KBM-7 (cell line): ENCODE measurements at regions not wholly inside any gene's neighbourhood (a gene's known extent, or its start where the extent isn't known, plus 50 kb on each side); places are given as distances from the start of the nearest gene placed in this dataset.
"Not testable (repeated sequence)": the region's sequence is repeated elsewhere in the genome, so short reads cannot be mapped to it uniquely, and the experiment has no call there.

ENCODE experiments used
- DNase-seq: peaks from one replicate; pipeline ENCODE4 v3.0.0-alpha.2; 2015
- in situ Hi-C: fragments of 300-500 bp; cut with MboI; formaldehyde crosslinking; loops from 2 replicates; pipeline ENCODE4 v1.14.3; 2020; ENCODE audit warnings: low sequenced_read_pairs, low pct_unique_long_range_greater_than_20kb, mixed read lengths

- in situ Hi-C loops: no loop called here
- DNase-seq: no peak
Observed at GRCh38 chrX:127782904-127783303, 269.3 kb downstream of the ACTRT1 start.

- in situ Hi-C loops: no loop called here
- DNase-seq: no peak
Observed at GRCh38 chrX:127764674-127765073, 287.5 kb downstream of the ACTRT1 start.

- in situ Hi-C loops: no loop called here
- DNase-seq: no peak
Observed at GRCh38 chrX:127762663-127763062, 289.5 kb downstream of the ACTRT1 start.

- DNase-seq: no peak
- in situ Hi-C loops: no loop called here
Observed at GRCh38 chrX:127732709-127733108, 319.5 kb downstream of the ACTRT1 start.

DNA sequence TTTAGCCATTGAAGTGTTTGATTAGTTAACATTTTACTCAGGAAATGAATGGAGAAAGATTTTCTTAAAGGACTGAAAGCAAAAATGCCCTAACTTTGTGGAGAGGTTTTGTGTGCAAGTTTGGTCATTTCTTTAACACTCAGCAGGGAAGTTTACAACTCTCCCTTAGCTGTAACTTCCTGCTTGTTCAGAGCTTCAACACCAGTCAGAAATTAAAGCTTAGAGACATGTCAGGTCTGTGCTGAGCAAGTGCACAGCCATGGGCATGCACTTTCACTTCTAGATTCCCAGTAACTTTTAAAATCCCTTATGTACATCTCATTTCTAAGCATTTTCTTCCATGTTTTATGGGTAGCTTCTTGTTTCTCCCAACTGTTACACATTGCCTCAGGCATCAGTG, 326.0 kb downstream of the ACTRT1 start:
- DNase-seq: no peak
- in situ Hi-C loops: no loop called here

GRCh38 chrX:127708155-127708554, 344.0 kb downstream of the ACTRT1 start:
- in situ Hi-C loops: no loop called here
- DNase-seq: no peak

DNA sequence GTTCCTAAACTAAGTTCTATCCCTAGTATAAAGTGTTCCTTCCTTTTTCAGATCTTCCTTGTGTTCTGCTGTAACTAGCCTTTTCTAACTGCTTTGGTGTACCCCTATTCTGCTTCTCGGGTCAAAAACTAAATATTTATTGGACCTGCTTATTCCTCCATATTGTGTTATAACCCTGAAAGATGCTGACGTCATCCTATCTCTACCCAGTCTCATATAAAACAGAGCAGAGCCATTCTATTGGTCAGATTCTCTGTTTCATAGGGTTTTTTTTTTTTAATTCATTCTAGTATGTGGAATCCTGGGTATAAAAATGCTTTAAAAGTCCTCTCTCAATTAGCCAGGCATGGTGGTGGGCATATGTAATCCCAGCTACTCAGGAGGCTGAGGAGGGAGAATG, 349.7 kb downstream of the ACTRT1 start:
- in situ Hi-C loops: no loop called here
- DNase-seq: no peak

GRCh38 chrX:127662942-127663341, 389.3 kb downstream of the ACTRT1 start:
- DNase-seq, in situ Hi-C loops: not testable (repeated sequence)

GRCh38 chrX:127649011-127649410, 403.2 kb downstream of the ACTRT1 start:
- in situ Hi-C loops: no loop called here
- no peak for DNase-seq

GRCh38 chrX:127621780-127622179, 430.4 kb downstream of the ACTRT1 start:
- no peak for DNase-seq
- in situ Hi-C loops: no loop called here

DNA sequence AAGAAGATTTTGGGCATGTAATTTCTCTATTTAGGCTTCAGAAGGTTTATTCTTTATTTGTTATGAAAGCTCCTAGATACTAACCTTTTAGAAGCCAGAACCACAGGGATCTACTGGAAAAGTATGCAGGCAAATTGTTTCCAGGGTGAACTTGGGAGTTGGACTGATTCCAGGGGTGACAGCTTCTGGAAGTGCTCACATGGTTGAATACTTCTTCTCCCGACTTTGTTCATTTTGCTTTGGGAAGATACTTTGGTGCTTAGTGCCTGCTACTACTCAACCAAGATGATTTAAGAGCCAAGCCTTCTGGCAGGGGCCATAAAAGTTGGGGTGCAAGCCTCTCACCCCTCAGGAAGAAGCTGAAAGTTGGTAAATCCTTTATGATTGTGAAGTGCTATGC, 445.6 kb downstream of the ACTRT1 start:
- in situ Hi-C loops: no loop called here
- DNase-seq: no peak

- DNase-seq: no peak
- in situ Hi-C loops: no loop called here
Observed at GRCh38 chrX:127596882-127597281, 455.3 kb downstream of the ACTRT1 start.

- no peak for DNase-seq
- in situ Hi-C loops: no loop called here
Observed at GRCh38 chrX:127578395-127578794, 473.8 kb downstream of the ACTRT1 start.

GRCh38 chrX:127577884-127578283, 474.3 kb downstream of the ACTRT1 start:
- in situ Hi-C loops: no loop called here
- DNase-seq: no peak

DNA sequence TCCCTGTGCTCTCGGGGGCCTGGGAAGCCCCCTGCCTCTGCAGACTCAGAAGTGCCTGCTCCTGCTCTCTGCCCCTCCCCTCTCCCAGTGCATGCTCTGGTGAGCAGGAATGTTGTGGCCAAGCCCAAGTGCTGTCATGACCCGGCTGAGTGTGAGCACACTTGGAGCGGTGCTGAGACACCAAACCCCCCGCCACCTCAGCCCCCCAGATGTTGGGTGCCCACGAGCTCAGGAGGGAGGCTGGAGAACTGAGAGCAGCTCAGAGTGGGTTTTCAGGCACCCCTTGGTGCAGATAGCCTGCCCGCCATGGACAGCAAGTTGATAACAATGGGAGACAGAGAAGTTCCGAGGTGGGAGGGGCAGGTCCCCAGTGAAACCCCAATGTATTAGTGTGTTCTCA, 477.4 kb downstream of the ACTRT1 start:
- in situ Hi-C loops: no loop called here
- DNase-seq: no peak

- DNase-seq: no peak
- in situ Hi-C loops: no loop called here
Observed at GRCh38 chrX:127572471-127572870, 479.7 kb downstream of the ACTRT1 start.

DNA sequence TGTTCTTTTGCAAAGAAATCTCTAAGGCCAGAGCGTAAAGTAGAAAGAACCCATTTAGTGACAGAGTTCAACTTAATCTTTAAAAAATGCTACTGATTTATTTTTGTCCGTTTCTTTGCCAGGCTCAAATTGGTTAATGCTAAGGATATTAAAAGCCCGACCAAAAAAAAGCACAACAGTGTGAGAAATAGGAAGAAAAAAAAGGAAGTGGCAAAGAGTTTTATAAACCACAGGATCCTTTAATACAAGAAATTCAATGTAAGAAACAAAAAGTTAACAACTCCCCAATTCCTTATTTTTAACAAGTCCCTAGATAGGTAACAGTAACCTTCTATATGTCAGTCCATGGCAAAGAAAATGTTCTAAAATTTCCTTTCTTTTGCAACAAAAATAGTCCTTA, 480.4 kb downstream of the ACTRT1 start:
- in situ Hi-C loops: no loop called here
- DNase-seq: peak; percentile 40

DNA sequence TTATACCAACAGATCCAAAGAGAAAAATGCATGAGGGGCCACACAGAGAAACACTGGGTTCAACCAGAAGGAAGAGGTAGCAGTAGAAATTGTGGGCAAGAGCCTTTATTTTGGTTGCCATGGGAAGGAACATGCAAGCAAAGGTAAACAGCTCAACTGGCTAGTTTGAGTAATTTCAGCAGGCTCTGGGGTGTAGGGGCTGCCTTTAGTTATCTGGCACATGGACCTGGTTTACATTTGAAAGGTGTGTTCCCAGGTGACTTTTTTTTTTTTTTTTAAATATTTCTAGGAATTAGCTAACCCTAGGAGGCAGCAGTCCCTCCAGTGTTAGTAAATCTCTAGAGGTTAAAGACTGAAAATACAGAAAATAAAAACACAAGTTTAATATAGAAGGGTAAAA, 481.9 kb downstream of the ACTRT1 start:
- in situ Hi-C loops: no loop called here
- DNase-seq: no peak

DNA sequence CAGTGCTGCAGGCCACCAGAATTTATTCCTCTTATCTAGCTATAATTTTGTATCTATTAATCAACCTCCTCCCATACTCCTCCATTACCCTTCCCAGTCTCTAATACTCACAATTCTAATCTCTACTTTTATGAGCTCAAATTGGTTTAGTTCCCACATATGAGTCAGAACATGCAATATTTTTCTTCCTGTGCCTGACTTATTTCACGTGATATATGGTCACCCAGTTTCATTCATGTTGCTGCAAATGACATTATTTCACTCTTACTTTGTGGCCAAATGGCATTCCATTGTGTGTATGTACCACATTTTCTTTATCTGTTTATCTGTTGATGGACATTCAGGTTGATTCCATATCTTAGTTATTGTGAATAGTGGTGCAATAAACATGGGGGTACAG, 483.5 kb downstream of the ACTRT1 start:
- DNase-seq: no peak
- in situ Hi-C loops: no loop called here

GRCh38 chrX:127558811-127559210, 493.4 kb downstream of the ACTRT1 start:
- DNase-seq: no peak
- in situ Hi-C loops: no loop called here

- DNase-seq: no peak
- in situ Hi-C loops: no loop called here
Observed at GRCh38 chrX:127552571-127552970, 499.6 kb downstream of the ACTRT1 start.

- no peak for DNase-seq
- in situ Hi-C loops: no loop called here
Observed at GRCh38 chrX:127519323-127519722, 532.9 kb downstream of the ACTRT1 start.
